GM18517 (cell line): ENCODE measurements at regions not wholly inside any gene's neighbourhood (a gene's known extent, or its start where the extent isn't known, plus 50 kb on each side); places are given as distances from the start of the nearest gene placed in this dataset.
"Not testable (repeated sequence)": the region's sequence is repeated elsewhere in the genome, so short reads cannot be mapped to it uniquely, and the experiment has no call there.

Experiments
- ATAC-seq: cut with Tn5 transposase; IDR thresholded peaks from one replicate; pipeline ENCODE4 v1.9.1; 2021; ENCODE audit warnings: mild to moderate bottlenecking, moderate library complexity; ENCODE audit not compliant: unreplicated experiment

DNA sequence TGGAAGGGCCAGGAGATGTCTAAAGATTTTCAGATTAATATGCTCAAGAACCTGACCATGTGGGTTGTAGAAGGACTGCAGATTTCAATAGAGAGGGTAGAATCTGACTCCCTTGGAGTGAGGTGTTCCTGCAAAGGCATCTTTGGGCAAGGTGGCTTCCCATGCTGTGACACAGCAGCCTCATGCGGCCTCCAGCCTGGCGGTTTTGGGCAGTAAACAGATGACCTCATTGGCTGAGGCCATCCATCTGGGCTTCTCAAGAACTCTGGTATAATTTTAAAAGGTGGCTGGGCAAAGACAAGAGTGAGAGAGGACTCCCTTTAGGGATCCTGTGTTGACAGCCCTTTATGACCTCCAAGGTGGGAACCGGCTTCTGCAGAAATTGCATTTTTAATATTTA lies 90.3 kb upstream of the ERCC6L2 start:
- no peak for ATAC-seq

DNA sequence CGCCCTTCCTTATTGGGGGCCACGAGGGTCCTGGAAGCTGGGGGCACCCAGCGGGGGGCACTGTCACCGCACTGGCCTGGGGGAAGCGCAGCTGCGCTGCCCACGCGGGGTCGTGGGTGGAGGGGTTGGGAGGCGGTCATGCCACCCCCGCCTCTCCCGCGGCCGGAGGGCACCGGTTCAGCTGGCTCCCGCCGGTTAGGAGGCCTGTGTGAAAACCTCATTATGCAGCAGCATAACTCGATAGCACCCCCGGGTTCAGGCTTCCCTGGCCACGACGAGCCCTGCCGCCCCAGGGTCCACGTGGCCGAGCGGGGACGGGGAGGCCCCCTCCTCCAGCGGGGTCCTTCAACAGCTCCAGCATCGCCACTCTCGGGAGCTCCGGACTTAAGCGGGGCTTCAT lies 91.2 kb upstream of the ERCC6L2 start:
- no peak for ATAC-seq

DNA sequence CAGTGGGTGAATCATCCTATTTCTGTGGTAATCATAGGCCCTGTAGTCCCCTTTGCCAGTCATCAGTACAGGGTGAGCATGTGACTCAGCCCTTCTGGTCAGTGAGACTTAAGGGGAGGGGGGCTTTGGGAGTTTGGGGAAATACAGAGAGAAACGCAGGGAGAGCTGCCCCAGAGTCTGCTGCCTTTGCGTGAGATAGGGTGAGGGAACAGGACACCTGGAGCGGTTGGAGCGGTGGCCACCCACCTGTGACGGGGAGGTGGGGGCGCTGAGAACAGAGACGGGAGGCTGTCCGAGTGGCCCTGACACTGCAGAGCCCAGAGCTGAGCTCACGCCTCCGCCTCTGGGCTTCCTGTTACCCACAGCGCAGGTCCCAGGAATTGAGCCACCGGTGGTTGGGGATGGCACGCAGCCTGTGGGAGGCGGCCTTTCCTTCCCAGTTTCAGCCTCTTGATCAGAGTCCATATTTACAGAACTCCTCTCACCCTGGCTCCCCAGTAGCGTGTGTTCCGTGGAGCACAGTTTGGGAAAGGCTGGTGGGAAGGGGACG lies 92.0 kb upstream of the ERCC6L2 start:
- ATAC-seq = no peak

DNA sequence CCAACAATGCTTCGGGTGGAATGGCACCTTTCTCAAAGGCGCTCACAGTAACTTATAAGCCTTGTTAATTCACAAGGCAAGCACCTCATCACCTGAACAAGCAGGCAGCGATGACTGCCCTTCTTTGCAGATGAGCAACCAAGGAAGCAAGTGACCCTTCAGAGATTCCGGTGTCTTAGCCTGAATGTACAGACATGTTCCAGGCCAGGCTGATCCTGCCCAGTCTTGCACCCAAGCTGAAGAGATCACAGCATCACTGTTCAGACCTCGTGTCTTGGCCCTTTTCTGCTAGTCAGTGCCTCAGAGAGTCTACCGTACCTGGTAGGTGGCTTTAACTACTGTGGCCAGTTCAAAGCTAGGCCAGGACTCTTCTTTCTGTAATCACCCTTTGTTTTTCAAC lies 94.7 kb upstream of the ERCC6L2 start:
- no peak for ATAC-seq

DNA sequence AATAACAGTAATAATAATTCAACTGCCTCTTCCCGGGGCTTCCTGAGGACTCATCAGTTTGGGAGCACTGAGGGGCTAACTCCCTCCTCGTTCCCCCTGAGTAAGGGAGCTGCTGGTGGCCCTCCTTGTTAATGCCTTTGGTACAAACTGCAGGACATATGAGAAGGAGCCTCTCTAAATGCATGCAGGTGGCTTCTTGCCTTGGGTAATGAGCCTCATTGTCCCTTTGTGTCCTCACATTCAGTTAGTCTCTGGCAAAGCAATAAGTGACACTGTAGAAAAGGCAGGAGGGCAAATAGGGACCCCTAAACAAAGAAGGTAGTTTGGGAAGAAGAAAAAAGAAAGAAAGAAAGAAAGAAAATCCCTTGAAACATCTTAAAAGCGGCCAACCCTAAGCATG lies 95.4 kb upstream of the ERCC6L2 start:
- no peak for ATAC-seq

DNA sequence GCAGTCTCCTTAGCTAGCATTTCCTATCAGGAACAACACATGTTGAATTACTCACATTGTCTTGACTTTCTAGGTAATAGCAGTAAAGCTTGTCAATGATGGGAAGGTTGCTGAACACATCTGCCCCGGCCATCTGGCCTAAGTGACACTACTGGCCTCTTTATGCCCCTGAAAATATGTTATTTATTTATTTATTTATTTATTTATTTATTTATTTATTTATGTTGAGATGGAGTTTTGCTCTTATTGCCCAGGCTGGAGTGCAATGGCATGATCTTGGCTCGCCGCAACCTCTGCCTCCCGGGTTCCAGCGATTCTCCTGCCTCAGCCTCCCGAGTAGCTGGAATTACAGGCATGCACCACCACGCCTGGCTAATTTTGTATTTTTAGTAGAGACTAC lies 95.9 kb upstream of the ERCC6L2 start:
- not testable (repeated sequence) for ATAC-seq

DNA sequence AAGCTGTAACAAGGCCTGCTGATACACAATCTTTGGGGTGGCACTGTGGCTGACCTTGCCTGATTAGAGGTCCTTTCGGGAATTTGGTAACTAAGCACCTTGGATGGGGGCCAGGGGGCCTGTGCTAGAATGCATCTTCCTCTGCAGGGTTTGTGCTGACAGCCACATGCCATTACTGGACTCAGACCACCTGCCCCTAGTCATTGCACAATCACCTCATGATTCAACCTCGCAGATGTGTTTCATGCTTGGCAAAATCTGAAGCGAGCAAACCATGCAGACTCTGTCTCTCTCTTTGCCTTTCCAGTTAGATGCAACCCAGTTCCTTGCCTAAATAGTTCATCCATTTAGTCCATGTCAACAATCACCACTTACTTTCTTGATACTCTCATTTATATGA lies 96.5 kb upstream of the ERCC6L2 start:
- ATAC-seq = no peak

DNA sequence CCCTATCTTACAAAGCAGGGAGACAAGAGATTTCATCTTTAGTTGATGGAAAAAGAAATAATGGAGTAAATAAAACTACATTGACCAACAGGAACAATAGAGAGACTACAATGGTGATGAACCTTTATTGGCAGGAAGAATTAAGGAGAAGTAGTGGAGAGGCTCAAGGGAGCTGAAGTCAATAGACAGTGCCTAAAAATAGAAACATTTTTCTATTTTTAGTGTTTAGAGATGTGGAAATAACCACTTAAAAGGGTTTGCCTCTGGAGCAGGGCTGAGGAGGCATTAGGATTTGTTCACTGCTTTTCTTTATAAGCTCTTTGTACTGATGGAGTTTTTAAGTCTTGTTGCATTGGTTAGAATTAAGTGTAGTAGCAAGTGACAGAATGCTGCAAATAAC lies 98.4 kb upstream of the ERCC6L2 start:
- no peak for ATAC-seq

DNA sequence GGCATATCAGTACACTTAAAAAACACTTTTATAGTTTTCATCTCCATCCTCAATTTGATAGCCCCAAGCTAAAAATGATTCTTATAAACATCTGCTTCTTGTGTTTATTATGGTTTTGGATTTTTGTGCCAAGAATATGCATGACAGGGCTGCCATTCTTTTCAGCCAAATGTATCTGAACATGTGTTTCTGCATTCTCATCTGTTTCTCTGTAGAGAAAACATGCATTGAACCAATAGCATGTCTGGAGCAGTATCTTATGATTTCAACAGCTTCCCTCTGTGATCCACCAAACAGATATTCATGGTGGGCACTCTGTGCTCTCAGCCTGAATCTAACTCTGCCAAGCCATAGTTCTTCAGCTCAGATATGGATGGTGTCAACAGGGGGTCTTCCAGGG lies 99.3 kb upstream of the ERCC6L2 start:
- ATAC-seq = no peak

DNA sequence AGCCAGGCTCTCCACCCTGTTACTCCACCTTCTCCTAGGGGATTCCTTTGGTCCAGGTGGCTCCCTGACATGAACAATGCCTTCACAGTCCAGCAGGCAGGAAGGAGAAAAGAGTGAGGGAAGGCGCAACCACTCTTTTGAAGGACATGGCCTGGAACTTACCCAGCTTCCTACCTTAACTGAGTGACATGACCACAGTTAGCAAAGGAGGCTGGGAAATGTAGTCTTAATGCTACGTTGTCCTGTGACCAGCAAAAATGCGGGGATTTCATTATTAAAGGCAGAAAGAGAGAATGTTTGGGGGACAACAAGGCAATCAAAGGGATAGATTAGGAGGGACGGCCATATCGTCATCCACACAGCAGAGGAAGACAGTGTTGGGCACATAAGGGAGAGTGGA lies 100.3 kb upstream of the ERCC6L2 start:
- ATAC-seq = no peak

DNA sequence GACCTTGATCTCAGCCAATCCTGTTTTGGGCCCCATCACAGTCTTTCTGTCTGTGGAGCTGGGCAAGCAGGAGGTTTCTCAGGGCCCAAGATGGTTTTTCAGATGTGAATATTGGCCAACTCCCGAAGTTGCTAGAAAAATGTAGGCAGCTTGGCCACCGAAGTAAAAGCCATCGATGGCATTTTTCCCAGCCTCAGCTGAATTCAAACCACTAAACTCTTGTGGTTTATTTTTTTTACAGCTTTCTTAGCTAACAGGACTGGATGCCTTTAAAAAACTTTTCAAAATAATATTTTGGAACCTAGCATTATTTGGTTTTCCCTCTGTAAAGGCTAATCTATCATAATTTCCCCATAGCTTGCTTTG lies 102.5 kb upstream of the ERCC6L2 start:
- ATAC-seq = no peak

DNA sequence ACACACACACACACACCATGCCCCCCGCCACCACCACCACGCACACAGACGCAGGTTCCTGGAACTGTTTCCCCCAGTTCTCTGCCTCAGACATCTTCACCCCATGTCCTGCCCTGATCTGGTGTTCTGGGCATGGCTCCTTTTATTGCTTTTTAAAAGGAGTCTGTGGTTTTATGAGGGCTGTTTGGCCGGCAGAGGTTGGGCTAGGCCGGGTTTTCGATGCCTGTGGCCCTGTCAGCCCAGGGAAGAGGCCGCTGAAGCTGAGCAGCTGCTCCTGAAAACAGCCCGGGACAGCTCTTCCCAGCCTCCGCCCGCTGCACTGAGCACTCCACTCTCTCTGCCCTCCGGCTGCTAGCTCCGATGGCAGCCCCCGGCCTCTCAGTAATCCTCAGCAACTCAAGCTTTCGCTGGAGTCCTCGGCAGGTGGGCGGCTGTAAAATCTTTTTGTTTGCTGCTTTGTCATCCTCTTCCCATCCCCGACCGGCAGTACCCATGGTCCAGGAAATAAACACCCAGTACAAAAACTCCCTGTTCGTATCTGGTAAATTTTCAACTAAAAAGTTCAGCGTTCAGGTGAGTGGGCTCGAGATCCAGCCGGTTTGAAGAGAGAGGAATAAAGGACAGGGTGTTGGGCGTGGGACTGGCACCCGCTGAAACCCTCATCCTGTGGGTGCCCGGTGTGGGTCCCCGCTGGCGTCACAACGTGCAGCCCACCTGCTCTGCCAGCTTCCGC lies 103.0 kb upstream of the ERCC6L2 start:
- ATAC-seq = no peak

DNA sequence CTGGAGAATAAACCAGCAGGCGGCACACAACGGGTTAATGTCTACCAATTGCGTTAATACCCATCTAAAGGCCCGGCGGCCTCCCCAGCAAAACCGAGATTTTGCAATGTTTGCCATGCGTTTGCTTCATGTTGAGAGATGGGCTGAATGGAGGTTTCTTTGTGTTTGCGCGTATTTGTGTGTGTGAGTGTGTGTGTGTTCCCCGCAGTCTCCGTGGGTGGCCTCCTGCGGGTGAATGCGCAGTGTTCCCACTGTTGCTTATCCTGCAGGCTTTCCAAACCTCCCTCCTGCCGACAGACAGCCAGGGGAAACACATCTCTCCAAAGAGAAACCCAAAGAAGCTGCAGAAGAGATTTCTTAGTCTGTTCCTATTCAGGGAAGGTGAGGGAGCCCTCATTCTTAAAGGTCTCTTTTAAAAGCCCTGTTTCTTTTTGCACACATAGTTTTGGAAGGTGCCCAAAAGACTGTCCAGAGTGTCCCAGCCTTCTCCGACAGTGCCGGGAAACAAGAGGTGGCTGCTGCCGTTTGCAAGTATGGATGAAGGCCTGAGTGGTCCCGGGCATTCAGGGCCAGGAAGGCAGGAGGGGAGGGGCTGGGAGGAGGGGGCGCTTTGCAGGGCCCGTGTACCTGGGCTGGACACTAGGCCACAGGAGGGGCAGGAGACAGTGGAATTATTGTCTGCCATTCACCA lies 103.8 kb upstream of the ERCC6L2 start:
- ATAC-seq = no peak

DNA sequence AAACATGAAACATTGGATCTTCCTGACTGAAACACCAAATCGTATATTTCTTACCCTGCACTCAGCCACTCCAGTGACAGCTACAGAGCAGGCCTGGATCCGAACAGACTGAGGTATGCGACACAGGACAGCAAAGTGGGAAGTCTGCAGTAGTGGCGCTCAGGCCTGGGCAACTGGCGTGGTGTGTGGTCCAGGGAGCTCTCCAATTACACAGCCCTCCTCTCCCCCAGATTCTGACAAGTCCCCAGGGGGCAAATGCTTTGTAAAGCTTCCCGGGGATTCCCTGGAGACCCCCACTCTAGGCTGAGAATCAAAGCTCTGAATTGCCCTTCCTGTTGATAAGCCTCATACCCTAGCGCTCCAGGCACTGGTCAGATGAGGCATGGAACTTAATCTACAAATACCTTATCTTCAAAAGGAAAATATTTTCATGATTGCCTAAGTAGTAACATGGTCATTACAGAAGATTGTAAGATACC lies 104.8 kb upstream of the ERCC6L2 start:
- no peak for ATAC-seq

DNA sequence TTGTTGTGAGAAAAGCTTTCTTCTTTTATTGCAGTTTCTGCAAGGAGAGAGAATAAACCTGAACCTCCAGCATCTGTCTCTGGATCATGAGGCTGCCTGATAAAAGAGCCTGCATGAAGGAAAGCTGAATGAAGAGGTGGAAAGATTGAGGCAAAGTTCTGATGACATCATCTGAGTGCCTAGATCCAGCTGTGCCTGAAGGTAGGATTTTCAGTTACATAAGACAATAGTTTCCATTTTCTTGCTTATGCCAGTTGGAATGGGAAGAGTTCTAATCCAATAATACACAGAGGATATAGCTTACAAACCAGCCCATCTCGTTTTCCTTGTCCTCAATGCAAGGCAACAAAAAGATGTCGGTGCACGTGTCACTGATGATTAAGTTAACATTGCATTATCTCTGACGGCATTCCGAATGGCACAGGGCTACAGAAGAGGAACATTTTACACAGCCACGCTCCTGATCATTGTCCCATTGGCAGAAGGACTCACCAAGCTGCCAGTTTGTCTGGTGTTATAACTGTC lies 105.5 kb upstream of the ERCC6L2 start:
- ATAC-seq = no peak

DNA sequence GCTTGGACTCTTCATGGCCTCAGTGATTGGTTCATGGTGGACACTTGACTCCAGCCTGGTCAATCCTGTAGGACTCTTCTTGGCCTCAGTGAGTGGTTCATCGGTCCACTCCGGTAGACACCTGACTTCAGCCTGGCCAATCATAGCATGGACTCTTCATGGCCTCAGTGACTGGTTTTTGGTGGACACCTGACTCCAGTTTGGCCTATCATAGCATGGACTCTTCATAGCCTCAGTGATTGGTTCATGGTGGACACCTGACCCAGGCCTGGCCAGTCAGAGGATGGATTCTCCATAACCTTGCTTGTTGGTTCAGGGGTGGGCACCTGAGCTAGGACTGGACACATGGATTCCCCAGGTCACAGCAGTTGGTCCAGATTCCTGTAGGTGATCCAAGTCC lies 106.0 kb upstream of the ERCC6L2 start:
- no peak for ATAC-seq

DNA sequence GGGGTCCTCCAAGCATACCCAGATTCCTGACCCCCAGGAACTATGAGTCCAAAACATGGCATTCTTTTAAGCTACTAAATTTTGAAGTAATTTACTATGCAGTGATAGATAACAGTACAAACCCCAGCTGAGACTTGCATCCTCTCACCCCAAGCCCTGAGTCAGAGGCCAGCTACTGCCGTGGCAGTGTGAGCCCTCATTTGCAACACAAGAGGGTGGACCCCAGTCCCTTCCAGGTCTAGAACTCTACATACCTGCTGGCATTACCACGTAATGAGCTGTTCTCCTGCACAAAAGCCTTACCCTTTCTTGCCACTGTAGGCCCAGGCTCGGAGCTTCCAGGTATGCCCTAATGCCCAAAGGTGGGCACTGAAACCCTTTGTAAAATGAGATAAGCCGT lies 108.6 kb upstream of the ERCC6L2 start:
- no peak for ATAC-seq

DNA sequence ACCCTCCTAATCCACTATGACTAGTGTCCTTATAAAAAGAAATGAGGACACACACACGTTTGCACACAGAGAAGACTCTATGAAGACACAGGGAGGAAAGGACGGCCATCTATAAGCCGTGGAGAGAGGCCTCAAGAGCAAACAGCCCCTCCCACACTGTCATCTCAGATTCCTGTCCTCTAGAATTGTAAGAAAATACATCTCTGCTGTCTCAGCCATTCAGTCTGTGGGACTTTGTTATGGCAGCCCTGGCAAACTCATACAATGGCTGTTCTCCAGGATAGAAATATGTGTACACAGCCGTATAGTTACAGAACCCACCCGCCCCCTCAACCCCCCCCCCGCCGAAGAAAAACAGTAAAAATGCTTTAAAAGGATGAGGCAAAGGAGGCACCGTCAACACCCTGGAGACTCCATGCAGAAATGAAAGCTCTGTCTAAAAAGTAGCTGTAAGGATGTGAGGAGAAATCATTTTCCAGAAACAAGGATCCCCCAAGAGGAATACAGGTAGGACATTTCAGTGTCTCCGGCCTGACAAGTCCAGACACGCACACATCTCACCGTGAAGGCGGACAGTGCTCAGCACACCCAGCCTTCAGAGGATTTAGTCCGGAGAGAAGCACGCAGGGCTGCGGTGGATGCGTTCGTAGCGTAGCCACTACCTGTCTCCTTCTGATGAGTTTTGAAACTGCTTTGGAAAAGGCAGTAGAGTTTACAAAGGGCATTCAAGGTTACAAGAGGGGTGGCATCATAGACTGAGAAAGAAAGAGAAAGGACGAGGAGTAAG lies 110.8 kb upstream of the ERCC6L2 start:
- ATAC-seq = no peak

DNA sequence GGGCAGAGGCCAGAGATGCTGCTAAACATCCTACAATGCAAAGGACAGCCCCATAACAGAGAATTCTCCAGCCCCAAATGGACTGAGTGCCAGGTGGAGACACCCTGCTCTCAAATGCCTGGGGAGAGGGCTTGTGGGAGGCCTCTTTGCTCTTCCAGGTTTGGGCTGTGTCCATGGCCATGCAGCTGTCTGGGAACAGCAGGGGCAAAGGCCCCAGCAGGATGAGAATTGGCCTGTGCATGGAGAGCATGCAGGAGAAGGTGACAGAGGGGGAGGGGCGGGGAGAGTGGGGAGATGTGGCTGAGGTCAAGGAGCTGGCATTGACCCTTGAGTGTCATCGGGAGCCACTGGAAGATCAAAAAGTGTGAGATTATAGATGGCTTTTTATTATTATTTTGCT lies 111.5 kb upstream of the ERCC6L2 start:
- ATAC-seq = no peak

DNA sequence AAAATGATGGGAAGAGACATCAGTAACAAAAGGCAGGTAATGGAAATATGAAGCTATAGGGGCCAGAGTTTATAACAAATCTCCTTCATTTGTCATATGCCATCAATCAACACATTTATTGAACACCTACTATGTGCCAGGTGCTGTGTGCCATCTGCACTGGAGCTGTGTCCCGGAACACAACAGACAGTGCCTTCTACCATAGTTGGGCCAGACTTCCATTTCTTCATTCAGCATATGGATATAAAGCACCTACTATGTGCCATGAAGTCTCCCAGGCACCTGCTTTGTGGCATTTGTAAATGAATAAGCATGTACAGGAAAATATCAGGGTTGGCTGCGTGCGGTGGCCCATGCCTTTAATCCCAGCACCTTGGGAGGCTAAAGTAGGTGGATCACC lies 112.5 kb upstream of the ERCC6L2 start:
- ATAC-seq = no peak

DNA sequence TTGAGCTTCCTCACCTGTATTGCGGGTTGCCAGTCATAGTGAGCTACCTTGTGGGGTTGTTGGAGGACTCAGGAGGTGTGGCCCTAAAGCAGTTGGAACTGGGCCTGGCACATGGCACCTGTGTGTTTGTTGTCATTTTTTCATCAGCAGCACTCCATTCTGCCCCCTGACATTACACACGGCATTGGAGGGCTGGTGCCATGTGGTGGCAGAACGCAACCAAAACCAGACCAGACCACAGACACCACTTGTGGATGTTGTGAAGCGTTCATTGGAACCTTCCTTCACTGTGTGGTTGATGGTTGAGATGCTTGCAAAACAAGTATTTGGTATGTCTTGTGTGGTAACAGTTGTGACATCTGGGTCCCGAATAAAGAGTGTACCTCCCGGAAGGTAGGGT lies 113.2 kb upstream of the ERCC6L2 start:
- no peak for ATAC-seq
